CD4-positive, alpha-beta T cell treated with Interleukin-1 beta for 1 hour (primary cell): ENCODE measurements at regions not wholly inside any gene's neighbourhood (a gene's known extent, or its start where the extent isn't known, plus 50 kb on each side); places are given as distances from the start of the nearest gene placed in this dataset.

ENCODE experiments used
- DNase-seq, 2 donors: peaks; one replicate each; pipeline ENCODE4 v3.0.0-alpha.2; 2020 to 2022

DNA sequence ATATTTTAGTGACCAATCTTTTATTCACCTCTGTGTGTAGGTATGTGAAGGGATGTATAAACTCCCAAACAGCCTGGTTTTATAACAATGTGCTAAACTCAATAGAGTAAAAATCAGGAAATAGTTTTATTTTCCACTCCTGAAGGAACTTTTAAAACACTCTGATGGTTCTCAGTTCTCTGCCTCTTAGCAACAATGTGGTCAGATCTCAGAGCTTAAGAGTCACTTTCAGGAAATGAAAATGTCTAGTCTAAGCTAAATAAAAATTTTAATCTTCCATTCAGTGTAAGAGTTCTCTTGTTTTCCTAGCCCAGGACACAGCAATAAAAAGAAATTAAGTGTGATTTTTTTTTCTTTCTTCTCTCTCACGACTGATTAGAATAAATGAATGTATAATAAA lies 718.0 kb downstream of the C12orf50 start:
- DNase-seq: no peak

DNA sequence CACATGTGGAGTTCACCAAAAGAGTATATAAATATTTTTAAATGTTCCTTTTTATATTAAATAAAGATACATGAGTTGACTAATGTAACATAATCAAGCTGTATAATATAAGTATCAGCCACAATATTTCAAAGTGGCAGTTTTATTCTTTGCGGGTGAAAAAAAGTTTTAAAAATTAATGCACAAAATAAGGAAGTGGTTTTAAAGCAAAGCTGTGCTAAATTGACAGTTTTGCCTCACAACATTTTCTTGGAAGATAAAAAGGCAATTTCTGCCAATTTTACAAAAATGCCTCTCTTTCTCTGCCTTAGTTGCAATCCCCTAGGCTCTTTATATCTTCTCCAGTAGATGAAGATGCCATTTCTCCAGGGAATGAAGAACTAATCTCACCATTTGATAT lies 719.1 kb downstream of the C12orf50 start:
- DNase-seq: no peak

DNA sequence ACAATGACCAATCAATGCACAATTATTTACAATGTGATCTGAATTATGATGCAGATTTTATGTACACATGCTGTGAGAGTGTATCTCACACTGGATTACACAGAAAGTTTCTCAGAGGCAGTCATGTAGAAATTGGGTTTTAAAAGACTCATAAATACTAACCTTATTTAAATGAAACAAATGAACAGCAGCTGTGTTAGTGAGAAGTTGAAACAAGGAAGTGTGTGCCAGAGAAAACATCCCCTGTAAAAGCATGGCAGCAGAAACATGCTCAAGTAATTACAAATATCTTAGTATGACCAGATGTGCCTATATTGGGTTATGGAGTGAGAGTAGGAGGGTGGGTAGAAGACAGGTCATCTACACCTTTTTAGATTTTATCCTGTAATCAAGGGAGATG lies 723.7 kb downstream of the C12orf50 start:
- DNase-seq: no peak

DNA sequence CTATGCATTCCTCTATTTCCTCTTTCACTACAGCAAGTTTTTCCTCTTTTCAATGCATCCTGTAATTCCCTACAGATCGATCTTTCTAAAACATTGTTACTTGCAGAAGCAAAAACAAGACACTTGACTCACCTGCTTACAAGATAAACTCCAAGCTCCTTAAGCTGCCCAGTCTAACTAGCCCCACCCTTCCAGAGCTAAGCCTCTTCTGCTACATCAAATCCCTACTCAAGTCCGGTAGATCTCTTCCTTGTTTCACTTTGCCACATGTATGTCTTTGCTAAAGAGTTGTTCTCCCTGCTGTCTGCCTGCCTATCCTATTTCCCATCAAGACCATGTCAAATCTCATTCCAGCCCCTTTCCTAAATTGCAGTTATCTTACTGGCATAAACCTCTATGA lies 724.8 kb downstream of the C12orf50 start:
- no peak for DNase-seq

DNA sequence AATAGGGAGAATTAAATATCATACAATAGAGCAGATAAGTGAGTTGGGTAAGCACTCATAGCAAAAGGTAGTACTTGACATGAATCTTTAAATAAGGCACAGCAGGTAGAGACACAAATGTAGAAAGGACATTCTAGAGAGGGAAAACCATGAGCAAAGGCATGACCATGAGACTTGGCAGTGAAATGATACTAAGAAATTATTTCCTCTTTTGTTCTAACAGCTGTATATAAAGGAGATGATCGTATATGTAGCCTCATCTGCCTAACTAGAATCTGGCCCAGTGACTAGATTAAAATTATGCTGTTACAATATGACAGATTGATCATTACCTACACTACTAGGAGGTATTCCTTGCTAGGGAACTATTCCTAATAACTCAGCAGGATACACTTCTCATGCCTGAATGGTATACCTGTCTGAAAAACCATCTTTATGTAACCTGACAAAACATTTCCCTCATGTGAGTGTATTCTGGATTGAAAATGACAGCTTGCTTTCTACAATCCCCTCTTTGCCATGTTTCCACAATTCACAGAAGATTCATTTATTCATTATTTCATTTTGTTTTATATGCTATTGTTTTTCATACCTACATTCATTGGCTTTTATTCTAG lies 725.7 kb downstream of the C12orf50 start:
- DNase-seq: no peak

DNA sequence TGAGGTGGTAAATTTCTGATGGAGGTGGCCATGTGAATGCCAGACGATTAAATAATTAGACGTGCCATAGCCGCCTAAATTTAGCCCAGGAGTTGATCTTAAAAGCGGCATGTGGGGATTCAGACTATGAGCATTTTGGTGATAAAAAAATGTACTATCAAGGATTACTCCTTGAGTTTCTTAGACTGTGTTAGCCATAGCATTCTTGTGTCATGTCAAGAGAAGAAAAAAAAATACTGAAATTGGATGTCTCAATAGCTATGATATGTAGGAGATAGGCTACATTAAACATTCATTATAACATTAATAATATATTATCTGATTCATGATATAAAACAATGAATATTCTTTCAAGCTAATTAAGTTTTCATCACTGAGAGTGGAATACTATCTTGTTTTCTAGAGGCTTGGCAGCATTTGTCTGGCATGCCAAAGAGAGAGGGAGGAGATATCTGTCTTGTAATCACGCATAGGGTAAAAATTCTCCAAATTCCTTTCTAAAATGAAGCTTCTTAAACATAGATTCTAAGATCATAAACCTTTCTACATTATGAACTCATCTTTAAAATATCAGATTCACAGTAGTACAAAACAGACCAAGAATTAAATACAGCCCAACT lies 727.0 kb downstream of the C12orf50 start:
- DNase-seq: no peak

DNA sequence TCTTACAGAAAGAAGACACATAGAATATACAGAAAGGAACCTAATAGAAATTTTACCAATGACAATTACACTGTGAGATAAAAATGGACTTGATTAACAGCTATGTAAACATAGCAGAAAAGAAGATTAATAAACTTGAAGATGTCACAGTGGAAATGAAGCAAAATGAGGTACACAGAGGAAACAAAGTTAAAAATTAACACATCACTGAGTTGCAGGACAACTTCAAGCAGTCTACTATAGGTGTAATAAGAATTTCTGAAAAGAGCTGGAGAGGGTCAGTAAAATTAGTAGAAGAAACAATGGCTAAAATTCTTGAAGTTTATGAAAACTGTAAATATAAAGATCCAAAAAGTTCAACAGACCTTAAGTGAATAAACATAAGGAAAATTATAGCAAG lies 738.7 kb downstream of the C12orf50 start:
- DNase-seq: no peak

DNA sequence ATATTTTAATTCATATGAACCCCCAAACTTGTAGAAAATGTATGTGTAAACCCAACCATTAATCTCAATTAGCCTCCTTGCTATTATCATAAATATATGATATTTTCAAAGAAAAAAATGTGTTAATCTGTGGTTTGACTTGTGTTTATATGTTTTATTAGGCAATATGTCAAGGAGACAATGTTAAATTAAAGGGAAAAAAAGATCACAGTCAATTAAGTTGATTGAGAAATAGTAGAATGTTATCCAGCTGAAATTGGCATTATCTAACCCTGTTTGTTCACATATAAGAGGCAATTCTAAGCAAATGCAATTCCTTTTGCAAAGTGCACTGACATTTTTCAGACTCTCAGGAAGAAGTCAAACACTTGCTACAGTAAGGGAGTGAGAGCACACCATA lies 745.3 kb downstream of the C12orf50 start:
- no peak for DNase-seq

DNA sequence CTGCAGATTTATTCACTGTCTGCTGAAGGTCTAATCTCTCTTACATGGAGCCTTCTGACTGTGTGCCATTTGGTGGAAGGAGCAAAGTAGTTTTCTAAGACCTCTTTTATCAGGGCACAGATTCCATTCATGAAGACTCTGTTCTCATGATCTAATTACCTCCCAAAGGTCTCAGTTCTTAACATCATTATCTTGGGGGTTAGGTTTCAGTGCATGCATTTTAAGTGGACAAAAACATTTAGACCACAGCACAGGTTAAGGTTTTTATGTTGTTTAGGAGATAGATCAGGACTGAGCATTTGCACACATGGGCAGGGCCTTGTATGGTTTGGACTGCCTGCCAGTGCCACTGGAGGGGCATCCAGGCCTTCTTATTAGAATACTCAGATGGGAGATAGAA lies 746.1 kb downstream of the C12orf50 start:
- DNase-seq: no peak

DNA sequence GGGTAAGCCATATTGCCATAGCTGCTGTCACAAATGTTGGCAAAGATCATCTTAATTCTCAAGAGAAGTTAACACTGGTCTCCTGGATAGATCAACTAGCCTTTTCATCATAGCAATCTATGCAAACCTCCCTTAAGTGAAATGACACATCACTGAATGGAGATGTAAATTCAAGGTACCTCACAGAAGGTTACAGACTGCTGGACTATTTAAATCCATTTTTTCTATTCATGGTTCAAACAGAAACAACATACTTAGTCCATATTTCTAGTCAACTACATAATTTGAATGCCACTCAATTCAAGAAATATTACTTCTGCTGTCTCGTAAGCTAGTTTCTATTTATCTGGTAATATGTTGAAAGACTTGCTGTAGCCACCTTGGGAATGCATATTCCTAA lies 748.3 kb downstream of the C12orf50 start:
- no peak for DNase-seq

DNA sequence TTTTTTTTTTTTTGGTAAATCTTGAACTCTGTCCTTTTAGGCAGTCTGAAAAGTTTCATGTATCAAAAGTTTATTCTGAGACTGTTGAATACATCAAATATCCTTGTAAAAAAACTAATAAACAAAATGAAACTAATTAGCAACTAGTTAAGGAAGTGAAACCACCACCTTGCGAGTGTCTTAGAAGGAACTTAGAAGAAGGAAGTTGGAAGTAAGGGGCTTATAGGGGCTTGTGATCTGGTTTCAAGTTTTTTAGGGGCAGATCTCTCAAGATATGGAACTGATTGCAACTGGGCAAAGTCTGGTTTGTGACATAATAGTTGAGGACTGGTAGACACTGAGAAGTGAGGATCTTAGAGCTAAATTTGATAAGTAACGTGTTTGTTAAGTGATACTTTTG lies 748.8 kb downstream of the C12orf50 start:
- no peak for DNase-seq

DNA sequence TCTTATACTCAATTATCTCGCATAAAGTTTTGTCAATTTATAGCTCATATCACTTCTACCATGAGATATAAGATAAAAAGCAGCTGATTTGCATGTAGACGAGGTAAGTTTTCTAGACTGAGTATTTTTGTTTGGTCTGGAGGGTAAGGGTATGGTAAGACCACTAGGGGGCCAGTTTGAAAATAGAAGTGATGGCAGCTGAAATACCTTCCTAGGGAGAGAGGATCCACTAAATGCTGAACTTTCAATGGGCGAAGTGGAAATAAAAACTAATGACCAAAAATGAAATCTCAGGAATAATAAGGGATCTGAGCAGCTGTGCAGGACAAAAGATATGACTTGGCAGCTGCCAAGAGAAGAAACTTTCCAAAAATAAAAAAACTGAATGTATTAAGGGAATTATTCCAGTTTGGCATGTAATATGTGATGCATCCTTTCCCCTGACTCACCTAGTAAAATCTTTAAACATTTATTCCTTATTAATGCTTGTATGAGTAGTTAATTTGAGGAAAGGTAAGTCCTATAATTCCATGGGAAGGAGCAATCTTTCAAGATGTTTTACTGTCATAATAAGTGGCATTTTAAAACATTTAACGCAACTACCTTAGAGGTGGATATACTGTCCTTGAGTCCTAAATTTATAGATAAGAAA lies 754.5 kb downstream of the C12orf50 start:
- no peak for DNase-seq

DNA sequence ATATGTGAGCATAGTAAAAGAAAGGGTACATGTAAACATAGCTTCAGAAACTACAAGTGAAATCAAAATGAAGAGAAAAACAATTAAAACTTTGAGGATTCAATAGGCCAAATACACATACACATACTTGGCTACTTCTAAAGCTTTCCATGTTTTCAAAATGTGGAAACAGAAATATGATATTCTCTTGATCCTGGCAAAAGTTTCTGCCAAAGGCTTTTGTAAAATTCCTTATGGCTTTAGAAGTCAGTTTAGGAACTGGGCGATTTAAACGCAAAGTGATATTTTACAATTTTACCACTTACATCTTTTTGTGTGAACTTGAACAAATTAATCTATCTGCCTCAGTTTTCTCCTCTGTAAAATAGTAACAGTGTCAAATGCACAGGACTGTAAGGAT lies 756.4 kb downstream of the C12orf50 start:
- DNase-seq: no peak

DNA sequence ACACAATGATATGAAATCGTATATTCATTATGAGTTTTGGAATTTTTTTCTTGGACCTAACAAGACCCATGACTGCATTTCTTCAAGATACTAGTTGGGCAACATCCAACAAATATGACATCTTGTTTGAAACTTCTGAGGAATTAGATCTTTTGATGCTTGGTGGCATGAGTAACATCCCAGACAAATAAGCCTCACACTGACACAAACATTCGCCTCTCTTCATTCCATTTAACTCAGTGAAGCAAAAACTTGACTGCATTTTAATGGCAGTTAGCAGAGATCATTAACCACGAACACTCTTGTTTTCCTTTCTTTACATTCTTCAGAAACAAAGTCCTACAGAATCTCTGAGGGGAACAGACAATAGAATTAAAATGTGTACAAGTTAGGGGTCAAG lies 758.3 kb downstream of the C12orf50 start:
- no peak for DNase-seq

DNA sequence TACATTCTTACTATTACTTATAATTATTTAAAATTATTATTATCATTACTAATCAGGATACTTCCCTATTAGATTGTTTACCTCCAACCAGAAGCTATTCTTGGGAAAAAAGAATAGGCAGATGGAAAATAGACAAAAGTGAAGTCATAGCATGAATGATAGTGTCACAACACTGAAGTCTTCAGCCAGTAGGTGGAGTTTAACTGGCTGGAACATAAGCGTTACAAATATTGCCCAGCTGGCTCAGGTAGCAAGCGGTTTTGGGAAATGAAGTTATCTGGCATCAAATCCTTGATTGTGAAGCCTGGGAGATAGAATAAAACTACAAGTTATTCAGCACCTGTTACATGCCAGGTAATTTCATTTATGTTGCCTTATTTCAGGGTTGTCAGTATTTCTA lies 762.9 kb downstream of the C12orf50 start:
- no peak for DNase-seq

DNA sequence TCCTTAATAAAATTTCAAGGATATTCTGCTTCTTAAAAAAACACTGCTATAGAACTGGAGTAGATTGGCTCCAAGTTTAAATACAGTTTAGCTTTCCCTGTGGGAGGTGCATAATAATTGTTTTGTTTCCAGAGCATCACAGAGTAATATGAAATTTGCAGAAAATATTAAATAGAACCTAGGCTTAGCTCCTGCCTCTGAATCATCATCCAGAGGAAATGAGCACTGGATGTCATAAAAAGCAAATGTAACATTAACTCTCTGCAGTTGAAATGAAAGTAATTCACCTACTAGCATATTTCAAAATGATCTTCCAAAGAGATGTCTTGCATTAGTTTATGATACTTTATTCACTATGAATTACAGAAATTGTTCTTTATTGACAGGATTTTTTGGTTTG lies 769.8 kb downstream of the C12orf50 start:
- DNase-seq: no peak

DNA sequence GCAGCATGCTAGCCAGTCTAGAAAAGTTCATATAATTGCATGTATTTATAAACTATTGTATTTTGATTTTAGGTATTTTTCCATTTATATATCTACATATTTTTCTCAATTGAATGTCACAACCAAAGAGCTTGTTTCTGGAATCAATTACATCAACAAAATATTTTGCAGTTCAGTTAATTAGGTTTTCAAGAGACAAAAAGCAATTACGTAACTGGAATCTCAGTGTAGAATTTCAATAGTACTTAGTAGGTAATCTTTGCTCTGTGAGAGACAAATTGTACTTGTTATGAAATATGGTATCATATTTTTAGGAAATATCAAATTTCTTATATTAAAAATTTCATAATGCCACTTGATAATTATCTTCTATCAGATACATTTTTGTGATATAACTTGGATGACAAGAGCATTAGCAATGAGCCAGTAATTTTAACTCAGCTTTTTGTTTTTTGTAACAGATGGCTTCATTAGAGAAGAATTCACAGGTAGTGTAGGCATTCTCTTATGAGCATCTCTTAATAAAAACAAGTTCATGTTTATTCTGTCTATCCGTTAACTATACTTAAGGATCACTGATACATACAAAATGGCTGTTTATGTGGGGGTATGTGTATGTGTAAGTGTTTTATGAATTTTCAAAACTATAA lies 774.7 kb downstream of the C12orf50 start:
- no peak for DNase-seq

DNA sequence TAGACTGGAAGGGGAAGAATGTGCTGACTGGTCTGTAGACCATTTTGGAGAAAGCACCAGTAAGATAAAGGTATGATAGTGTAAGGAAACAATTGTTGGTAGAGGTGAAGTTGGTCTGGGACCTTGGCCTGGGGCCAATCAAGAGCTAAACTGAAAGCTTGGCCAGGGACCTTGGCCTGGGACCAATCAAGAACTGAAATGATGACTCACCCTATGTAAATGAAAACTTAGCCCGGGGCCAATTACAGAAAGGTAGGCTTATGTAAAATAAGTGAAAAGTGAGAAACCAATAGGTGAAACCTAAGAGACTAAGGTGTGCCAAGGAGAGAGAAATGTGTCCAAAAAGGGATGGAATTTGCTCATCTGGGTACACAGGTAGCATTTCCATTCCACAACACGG lies 776.0 kb downstream of the C12orf50 start:
- no peak for DNase-seq

DNA sequence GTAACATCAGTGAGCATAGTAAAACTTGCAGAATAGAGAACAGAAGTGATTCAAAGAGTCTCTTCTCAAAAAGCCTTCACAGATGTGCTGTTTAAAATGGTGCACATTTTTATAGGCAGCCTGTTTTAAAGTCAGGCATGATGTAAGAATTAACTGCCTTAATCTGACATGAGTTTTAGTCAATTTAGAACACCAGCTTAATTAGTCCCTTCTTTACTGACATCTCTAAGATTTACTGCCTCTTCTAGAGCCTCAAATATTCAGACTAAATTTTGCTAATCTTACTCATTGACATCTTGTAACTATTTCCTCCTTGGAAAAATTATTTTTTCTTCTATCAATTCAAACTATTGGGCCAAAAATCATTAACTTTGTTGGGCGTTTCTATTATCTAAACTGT lies 782.5 kb downstream of the C12orf50 start:
- no peak for DNase-seq

DNA sequence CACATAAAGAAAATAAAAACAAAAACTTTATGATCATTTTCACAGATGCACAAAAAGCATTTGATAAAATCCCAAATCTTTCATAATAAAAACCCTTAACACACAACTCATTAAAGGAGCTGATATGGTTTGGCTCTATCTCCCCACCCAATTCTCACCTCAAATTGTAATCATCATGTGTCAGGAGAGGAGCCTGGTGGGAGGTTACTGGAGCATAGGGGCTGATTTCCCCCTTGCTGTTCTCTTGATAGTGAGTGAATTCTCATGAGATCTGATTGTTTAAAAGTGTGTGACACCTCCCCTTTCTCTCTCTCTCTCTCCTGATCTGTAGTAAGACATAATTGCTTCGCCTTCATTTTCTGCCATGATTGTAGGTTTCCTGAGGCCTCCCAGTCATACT lies 790.7 kb downstream of the C12orf50 start:
- no peak for DNase-seq

DNA sequence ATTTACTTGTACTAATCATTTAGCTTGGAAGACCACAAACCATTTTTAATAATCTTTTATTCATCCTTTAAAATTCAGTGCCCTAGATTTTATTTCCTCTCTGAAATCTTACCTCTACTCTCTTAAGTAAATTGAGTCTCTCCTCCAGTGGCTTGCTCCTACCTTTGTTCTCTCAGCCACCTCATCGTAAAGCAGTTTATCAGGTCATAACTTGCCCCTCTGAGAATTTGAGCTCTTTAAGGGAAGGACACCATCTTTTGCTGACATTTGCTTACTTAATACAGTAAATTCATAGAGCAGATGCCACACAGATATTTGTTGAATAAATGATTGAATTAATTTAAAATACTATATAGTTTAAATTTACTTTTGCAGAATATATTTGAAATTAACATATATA lies 794.3 kb downstream of the C12orf50 start:
- DNase-seq: no peak

DNA sequence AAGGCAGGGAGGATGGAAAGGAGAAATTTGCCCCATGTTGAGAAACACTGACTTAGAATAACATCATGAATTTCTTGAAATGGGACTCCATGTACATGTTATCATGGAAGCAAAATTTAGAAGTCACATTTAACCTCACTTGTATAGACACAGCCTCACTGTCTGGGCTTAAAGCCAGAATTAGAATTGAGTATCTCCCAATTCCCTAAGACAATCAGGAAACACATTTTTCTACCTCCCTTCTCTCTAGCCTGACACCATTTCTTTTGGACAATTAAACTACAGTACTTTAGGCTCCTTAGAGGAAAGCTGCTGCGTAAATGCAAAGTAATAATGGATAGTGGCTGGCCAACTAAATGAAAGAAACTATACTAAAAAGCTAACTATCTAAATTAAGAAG lies 795.5 kb downstream of the C12orf50 start:
- DNase-seq: no peak

DNA sequence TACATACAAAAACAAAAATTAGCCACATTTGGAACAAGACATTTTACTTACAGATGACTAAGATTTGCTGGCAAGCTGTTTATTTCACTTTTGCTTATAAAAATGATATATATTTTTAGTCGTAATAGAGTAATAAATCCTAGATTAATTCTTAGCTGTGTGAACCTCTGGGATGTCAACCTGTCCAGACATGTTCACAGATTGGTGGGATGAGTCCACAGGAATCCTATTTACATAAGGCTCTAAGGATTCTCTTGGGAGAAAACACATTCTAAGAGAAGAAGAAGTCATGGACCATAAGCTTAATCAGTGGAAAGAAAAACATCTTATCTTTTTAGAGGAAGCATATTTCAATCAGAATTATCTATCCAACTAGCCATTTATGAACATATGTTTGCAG lies 797.4 kb downstream of the C12orf50 start:
- no peak for DNase-seq

DNA sequence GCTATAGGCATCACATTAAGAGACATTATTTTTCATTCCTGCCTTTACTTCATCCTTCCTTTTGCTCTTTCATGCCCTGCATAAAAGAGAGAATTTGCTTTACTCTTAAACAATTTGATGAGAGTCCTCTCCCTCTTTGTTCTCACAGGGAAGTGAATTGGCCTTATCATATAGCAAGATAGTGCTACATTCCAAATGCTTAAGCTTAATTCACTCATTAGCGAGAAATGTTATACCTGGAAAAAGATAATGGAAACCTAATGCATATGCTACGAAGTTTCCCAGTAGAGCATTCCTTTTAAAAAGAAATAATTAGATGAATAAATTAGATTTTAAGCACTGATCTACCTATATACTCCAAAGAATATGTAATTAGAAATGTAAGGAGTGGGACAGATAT lies 798.8 kb downstream of the C12orf50 start:
- no peak for DNase-seq
